Sciatic nerve (tissue), 2 donors: ENCODE measurements at regions not wholly inside any gene's neighbourhood (a gene's known extent, or its start where the extent isn't known, plus 50 kb on each side); places are given as distances from the start of the nearest gene placed in this dataset.

Experiments used
- ATAC-seq: fragments of 200-7000 bp; cut with Tn5 transposase; one replicate; pipeline ENCODE4 v1.9.1; 2020; ENCODE audit warnings: mild to moderate bottlenecking, moderate library complexity
- DNase-seq: peaks from one replicate; pipeline ENCODE4 v3.0.0-alpha.2; 2020; ENCODE audit warnings: low spot score
- intact Hi-C: fragments of 100-400 bp; cut with DNase I; formaldehyde crosslinking; loops from one replicate; pipeline ENCODE4 v1.14.2; 2022
- donor health status: DM: no; HTN: no; CAD: no.
- donor health status: DM: no; HTN: no; CAD: no.

DNA sequence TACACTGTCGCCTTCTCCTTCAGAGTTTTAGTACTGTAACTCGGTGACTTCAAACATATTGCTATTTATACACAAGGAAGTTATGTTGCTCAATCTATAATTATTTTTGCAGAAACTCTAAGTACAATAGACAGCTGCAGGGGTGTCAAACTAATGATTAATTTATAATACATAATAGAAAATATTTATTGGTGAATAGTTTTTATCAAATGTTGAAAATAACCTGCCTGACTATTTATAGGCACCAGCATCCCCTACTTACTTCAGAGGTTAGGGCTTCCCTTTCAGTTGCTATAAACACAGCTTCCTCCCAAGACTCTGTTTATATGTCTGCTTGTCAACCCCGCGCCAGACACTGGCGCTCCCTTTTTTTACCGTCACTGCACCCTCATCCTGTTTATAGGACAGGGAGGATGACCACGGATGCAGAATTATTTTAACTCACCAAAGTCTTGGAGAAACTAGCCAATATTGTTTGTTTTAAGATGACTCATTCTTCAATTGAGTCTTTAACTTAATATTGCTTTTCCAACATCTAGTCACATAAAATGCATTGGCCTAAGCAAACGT lies 225.0 kb downstream of the ALDH8A1 start:
- no peak for ATAC-seq
- intact Hi-C loops, result no loop called here
- DNase-seq, result no peak

DNA sequence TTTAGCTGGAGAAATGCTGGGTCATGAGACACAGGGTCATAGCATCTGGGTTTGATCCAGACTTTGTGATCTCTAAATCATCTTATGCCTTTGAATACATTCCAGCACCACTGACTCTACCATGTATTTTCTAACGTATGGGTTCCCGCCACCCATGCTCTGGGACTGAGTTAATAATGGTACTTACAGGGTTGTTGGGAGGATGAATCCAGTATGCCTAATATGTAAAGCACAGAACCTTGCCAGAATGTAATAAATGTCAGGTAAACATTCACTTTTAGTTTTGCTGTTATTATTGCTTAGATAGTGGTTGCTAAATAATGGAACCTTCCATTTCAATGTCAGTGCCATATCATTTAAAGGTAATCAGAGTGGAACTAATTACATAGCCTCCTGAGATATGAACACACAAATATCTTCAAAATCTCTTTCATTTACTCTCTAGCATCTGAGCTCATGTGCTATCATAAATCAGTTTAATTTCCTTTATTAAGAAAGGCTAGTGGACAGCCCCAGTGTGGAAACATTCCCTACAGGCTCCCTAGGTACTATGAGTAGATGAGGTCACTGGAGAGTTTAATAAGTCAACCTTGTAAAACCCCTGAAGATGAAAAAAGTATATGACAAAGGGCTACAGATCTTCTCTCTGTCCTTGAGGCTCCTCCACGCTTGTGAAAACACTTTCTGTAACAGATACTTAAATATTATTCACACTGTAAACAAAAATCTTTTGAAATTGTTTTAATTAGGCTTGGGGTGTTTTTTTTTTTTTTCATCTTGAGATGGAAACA lies 226.6 kb downstream of the ALDH8A1 start:
- ATAC-seq (peak; percentile 59), DNase-seq (no peak)
- intact Hi-C loops, result no loop called here

DNA sequence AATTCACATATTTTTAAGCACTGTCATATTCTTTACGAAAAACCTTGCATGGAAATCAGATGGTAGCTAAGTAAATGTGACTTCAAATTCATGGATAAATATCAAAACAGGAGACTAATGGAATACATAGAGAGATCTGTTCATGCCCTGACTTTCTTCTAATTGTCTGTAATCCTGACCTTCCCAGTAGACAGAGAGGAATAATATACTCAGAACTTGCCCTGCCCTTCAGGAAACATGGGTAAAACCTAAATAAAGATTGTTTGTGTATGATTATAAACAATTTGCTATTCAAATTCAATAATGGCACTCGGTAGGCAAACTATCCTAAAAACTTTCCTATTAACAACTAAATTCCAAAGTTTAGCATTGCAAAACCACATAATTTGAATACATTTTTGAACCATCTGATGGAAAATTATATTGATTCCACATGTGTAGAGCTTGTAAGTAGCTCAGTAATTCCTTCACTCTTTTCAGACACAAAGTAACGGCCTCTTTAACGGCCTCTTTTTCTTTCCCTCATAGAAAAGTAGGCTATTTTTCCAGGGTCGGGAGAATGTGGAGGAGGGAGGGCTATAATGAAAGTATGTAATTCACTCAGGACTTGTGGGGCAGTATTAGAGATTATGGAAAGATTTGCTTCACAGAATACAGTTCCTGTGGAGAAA lies 227.6 kb downstream of the ALDH8A1 start:
- no peak for DNase-seq
- intact Hi-C loops, result no loop called here
- ATAC-seq, result no peak

DNA sequence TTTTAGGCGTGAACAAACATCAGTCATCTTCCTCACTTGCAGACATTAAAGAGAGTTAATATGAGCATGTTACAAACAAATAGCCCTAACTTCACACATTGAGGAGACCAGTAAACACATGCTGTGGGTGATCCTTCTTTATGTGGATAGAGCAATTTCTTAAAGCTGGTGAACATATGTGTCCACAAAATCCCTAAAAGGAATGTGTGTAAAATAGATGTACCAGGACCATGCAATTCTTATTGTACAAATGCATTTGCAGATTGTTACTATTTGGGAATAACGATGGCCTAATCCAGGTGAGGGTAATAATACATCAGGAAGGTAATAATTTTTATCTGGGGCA lies 228.9 kb downstream of the ALDH8A1 start:
- no peak for ATAC-seq
- no peak for DNase-seq
- intact Hi-C loops, result loop anchor here (1.0 kb wide), 1 partner anchor 12 kb away; no protein-coding TSS in a partner anchor

DNA sequence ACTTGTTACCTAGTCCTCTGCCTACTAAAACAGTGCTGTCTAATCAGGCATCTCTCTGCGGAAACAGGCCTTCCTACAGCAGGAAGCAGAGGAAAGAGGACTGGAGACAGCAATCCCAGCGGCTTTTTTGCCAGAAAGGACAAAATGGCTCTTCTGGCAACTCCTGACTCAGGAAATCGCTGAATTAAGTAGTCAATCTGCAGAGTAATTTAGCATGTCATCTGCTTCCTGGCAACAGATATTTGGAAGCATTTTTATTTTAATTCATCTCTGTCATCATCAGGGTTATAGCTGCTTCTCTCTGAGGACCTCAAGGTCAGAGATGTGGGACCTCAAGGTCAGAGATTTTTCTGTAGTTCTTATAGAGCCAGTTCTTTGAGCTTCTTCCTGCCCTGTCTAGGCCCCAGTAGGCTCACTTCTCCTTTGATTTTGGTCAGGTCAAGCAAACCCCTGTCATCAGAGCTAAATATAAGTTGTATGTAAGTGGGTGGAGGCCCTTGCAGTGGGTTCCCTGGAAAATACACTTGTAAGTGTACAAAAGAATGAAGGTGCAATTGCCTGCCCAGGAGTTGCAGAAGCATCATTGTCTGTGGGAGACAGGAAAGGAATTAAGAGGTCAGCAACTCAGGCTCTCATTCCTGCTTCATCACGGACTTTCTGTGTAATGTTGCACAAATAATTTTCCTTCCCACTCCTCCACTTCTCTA lies 229.4 kb downstream of the ALDH8A1 start:
- ATAC-seq (peak; percentile 43), DNase-seq (no peak)
- intact Hi-C loops, result loop anchor here (1.0 kb wide), 1 partner anchor 13 kb away; no protein-coding TSS in a partner anchor

DNA sequence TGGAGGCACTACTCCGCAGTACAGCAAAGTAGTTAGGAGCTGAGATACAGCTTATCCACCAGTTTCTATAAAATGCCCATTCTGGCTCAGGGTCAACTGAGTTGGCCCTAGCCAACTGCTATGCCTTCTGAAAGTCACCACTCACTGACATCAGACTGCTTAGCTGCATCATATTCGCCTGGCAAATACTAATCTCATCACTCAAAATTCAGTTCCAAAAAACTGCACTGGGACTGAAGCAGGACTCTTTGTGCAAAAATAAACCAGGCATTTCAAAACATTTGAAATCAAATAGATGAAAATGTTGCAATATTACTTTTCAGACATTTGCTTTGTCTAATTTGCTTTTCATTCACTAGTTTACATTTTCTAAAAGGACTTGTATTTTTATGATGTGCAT lies 230.0 kb downstream of the ALDH8A1 start:
- peak; percentile 37 for ATAC-seq
- intact Hi-C loops, result no loop called here
- DNase-seq, result no peak

DNA sequence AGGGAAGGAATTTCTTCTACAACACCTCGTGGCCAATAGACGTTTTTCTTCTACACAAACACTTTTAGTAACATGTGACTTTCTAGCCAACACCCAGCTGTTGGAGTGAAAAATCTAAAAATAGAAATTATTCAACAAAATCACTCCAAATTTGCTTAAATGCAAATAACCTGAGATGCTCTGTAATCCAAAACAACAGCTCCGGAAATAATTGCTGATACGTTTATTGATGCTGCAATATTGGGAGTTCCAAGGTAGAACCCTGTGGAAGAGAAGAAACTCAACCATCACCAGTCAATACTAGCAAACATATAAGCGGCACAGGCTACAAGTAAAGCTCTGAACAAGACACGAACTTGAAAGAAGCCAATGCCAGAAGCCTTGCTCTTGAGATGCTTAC lies 230.6 kb downstream of the ALDH8A1 start:
- DNase-seq (no peak), ATAC-seq (no peak)
- intact Hi-C loops, result no loop called here

DNA sequence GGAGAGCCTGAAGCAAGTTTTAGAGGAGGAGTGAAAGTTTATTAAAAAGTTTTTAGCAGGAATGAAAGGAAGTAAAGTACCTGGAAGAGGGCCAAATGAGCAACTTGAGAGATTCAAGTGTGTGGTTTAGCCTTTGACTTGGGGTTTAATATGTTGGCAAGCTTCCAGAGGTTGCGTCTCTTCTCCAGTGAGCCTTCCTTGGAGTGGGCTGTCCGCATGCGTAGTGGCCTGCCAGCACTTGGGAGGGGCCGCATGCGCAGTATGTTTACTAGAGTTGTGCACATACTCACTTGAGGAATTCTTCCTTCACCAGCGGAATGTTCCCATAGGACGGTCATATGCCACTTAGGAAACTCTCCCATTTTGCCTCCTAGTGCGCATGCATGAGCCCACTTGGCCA lies 235.2 kb downstream of the ALDH8A1 start:
- intact Hi-C loops, result no loop called here
- ATAC-seq, result no peak
- no peak for DNase-seq

DNA sequence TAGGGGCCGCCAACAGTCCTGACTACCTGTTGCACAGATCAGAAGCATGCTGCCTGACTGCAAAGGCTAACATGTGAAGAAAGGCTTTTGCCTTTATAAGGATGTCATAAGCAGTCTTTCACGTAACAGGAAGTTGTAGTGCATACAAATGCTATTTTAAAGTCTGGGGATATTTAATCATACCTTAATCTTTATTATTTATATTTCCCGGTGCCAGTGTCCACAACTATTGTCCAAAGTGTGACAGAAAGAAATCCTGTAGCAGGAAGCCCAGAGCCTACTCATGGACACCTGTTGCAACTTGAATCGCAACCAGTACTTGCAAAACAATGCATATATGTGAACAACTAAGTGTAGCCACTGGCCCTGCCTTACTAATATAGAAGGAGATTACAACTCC lies 235.8 kb downstream of the ALDH8A1 start:
- ATAC-seq, result no peak
- no peak for DNase-seq
- intact Hi-C loops, result no loop called here

DNA sequence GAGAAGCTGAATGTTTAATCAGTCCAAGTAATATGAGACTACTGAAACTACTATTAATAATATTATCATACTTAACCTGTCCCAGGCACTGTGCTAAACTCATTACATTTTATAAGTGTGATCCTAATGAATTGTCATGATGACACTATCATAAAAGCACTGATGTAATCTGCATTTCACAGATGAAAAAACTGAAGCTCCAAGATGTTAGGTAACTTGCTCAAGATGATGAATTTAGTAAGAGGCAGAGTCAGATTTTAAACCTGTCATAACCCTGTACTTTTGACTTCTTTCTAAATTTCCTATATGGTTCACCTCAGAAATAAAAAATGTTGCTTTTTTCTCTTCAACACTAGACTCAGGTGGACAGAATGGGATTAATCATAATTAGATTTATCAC lies 237.6 kb downstream of the ALDH8A1 start:
- intact Hi-C loops, result no loop called here
- no peak for ATAC-seq
- DNase-seq, result no peak

DNA sequence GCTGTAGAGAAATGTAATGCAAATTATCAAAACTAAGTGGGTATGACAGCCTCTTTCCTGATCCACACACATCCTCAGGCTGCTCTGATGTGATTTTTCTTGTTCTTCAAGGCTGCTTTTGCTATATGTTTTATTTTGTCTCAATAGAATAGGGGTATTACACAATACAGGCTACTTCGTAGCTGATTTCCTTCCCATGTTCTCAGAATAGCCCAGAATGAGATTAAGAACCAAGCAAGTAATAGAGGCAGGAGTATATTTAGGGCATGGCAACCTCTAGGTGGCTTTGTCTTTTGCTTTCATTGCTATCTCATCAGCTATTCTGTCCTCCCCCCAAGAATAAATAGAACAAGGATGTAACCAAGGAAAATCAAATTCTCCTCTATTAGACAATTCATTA lies 241.8 kb downstream of the ALDH8A1 start:
- DNase-seq (no peak), ATAC-seq (no peak)
- intact Hi-C loops, result no loop called here

DNA sequence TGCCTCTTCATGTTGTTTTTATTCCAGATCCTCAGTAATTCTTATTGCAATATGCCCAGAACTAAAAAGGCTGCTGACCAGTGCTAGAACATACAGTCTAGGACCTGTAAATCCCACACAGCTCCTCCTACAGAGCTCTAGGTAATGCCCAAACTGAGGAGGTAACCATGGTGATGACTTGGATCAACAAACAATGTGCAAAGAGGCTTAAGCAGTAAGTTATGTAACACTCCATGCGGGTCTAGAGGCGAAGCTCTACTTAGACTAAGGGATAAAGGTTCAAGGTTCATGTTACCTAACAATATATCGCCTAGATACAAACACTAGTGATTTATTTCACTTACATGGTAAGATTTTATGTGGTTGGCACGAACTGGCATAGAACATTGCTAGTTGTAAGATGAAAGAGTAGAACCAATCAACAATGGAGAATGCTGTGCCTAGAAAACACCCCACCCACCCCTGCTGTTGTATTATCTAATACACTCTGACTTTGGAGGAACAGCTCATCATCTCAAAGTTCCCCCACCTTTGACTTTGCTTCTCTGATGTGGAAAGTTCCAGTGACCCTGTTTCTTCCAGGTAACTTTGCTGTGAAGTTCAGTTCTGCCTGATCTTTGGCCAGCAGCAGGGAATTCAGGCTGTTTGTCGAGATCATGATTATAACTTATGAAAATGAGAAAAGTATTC lies 242.4 kb downstream of the ALDH8A1 start:
- ATAC-seq (no peak), DNase-seq (no peak)
- intact Hi-C loops, result no loop called here

DNA sequence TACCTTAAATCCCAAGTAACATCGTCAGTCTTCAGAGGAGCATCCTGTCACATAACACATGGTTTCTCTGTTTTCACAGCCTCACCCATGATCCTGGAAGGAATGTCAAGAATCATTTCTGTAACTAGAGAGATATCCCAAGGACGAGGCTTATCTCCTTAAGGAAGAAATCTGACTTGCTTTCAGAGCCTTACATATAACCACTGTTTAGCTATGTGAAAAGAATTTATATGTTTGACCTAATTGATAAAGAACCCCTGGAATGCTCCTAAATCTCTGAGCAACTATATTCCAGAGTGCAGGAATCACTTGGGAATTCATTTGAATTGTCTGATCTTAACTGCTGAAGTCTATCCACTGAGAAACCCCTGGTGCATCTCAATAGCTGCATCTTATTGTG lies 243.1 kb downstream of the ALDH8A1 start:
- ATAC-seq, result no peak
- intact Hi-C loops, result no loop called here
- DNase-seq, result no peak

DNA sequence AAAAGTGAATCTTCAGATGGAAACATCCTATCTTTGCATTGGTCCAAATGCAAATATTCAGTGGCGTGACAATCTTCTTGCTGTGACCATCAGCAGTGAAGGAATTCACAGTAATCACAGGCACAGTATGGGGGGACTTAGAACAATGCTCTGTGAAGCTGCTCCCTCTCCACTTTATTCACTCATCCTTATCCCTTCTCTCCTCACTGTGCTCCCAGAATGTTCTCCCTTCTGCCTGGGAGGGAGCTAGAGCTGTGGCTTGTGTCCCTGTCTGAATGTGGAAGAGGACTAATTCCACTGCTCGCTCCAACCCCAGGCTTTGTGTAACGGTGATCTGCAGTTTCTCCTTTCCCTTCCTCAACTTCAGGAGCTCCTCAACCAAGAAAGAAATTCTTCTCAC lies 243.7 kb downstream of the ALDH8A1 start:
- ATAC-seq, result no peak
- intact Hi-C loops, result no loop called here
- DNase-seq, result no peak

DNA sequence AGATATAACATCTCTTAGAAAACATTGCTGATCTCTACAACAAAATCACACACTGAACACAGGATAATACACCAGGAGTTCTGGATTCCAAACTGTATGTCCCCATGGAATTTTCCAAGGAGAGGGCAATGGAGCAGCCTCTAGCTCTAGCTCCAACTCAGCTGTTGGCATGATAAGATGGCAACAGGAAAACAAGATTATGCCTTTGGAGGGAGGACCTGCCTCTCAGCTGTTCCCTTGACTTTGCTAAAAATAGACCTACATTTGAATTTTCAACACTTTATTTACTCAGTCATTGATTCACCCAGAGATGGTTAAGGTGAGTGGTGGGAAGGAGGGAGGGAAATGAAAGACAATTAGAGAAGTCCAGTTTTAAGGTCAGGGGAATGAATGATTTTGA lies 246.7 kb downstream of the ALDH8A1 start:
- ATAC-seq, result no peak
- no peak for DNase-seq
- intact Hi-C loops, result no loop called here

DNA sequence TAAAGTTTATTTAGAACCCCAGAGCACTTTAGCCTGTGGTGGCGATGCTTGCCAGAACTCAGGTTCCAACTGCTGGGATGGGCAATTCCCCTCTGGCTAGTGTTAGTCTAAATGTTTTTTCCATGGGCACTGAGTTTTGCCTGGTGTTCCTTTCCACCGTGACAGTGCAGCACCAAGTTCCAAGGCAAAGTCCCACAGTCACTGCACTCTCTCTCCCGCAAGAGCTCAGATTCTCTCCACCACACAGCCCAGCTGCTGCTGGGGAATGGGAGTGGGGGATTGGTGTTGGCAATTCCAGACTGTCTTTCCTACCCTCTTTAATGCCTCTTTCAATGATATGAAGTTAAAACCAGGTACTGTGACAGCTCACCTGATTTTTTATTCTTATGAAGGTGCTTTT lies 247.6 kb downstream of the ALDH8A1 start:
- intact Hi-C loops, result no loop called here
- DNase-seq (no peak), ATAC-seq (no peak)

DNA sequence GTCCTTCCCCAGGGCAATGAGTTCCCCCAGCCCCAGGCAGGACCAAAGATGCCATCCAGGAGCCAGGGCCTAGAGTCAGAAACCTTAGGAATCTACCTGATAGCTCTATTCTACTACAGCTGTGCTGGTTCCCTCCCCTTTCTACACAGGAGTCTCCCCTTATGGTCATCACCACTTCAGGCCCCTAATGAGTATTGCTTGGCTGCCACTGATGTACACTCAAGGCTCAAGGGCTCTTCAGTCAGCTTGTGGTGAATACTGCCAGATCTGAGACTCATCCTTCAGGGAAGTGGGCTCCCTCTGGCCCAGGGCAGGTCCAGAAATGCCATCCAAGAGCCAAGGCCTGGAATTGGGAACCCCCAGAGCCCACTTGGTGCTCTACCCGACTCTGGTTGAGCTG lies 248.6 kb downstream of the ALDH8A1 start:
- DNase-seq (no peak), ATAC-seq (no peak)
- intact Hi-C loops, result no loop called here

DNA sequence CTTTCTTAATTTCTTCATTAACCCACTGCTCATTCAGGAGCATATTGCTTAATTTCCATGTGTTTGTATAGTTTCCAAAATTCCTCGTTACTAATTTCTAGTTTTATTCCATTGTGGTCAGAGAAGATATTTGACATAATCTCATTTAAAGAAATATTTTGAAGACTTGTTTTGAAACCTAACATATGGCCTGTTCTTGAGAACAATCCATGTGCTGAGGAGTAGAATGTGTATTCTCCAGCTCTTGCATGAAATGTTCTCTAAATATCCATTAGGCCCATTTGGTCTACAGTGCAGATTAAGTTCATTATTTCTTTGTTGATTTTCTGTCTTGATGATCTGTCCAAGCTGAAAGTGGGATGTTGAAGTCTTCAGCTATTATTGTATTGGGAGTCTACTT lies 251.7 kb downstream of the ALDH8A1 start:
- no peak for DNase-seq
- ATAC-seq, result no peak
- intact Hi-C loops, result no loop called here

DNA sequence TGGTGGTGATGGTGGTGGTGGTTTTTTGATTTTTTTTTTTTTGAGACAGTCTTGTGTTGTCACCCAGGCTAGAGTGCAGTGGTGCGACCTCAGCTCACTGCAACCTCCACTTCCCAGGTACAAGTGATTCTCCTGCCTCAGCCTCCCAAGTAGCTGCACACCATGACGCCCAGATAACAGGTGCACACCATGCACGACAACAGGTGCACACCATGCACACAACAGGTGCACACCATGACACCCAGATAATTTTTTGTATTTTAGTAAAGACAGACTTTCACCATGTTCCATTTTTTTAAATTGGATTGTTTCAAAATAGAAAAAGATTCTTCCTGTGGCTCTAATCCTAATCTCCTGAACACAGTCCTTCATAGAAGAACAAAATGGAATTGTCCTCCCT lies 257.9 kb downstream of the ALDH8A1 start:
- intact Hi-C loops, result no loop called here
- ATAC-seq, result no peak
- DNase-seq, result no peak
